IPS DF 19.7 (cell line): ENCODE measurements at regions not wholly inside any gene's neighbourhood (a gene's known extent, or its start where the extent isn't known, plus 50 kb on each side); places are given as distances from the start of the nearest gene placed in this dataset.
"Not testable (repeated sequence)": the region's sequence is repeated elsewhere in the genome, so short reads cannot be mapped to it uniquely, and the experiment has no call there.

Experiments
- DNase-seq: peaks from one replicate; pipeline ENCODE4 v3.0.0-alpha.2; 2013; ENCODE audit warnings: low read depth, low spot score

DNA sequence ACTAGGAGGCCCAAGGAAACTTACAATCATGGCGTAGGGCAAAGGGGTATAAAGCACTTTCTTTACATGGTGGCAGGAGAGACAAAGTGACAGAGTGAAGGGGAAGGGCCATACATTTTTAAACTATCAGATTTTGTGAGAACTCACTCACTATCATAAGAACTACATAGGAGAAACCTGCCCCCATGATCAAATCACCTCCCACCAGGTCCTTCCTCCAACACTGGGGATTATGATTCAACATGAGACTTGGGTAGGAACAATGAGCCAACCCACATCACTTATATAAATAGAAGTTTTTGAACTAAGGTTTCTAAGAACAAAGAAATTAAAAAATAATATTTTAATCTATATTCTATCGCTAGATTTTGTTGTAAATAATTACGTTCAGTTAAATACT lies 460.3 kb upstream of the TYRP1 start:
- DNase-seq, result no peak

DNA sequence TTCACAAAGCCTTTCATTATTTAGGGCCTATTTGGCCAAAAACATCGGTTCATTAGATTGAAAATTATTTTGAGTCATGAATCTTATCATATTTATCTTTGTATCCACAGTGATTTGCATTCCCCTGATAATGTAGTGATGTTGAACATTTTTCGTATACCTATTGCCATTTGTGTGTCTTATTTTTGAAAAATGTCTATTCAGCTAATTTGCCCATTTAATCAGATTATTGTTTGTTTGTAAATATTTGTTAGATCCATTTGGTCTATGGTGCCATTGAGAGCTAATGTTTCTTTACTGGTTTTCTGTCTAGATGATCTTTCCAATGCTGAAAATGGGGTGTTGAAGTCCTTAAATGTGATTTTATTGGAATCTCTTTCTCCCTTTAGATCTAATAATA lies 439.2 kb upstream of the TYRP1 start:
- no peak for DNase-seq

DNA sequence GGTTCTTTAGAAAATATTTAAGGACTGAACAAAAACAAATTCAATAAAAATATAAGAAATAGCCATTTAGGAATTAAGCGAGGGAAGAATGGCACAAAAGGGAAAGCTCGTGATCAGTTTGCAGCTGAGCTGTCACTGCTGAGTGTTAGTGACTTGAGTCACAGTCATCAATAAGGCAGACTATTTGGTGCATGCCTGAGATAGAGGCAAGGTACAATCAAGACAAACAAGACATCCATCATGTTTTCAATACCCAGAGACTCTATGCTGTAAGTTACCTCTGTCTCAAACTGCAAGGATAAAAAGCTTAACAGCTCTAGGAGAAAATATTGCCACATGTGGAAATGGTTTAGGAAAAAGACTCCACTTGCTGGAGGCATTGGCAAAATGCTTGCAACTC lies 426.4 kb upstream of the TYRP1 start:
- no peak for DNase-seq

DNA sequence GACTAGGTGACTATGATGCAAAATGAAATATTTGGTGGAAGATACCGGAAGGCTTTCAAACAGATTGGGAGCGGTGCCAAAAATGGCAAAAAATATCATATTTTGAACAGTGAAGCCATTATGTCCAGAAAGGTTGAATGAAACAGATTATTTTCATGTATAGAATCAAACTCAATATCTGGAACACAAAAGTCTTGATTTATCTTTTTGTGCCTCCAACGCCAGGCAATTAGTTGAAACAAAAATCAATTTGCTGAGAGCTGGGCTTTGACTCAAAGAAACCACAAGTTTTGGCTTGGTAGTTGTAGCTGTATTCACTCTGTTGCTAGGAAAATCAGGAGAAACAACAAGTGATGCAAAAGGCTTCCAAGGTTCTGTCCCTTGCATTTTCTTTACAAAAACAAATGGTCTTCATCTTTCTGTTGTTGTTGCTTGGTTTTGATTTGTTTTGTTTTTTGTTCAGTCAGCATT lies 421.7 kb upstream of the TYRP1 start:
- no peak for DNase-seq

DNA sequence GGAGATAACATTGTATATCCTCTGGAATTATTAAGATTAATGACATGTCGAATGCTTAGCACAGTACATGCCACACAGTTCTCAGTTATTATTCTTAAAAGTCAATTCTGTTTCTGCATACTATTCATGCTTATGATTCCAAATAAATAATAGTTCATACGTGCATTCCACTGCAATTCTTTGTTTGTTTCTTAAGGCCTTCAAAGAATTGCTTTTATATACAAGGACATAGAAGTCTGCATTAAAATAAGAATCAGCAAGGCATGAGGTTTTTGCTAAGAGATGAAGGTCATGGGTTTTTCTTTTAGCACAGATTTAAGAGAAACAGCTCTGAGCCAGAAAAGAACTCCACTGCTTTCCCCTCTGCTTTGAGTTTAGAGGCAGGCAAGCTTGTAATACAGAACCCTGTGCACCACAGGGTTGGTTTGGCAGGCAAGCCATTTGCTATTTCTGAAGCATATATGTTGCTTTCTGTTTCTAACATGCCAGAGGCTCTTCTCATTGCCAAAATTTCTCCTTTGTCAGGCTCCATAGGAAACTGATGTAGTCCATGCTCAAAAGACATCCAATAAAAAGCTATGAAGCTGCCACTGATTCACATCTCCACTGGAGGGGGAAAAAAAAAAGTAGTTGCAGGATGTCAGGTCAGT lies 420.6 kb upstream of the TYRP1 start:
- DNase-seq, result no peak

DNA sequence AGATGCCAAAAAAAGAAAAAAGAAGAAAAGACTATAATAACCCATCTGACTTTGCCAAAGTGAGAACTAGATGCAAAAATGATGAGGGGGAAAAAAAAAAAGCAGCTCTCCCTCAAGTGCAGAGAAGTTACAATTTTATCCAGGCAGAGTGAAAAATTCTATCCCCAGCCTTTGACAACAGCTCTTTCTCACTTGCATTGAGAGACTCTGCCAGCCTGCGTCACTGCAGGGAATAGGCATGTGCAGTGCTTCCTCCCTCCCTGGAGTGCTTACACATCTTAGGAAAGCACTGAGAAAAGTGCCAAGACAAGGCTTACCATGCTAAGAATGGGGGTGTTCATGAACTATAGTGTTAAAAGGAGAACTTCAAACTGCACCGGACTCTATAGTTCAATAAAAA lies 418.6 kb upstream of the TYRP1 start:
- no peak for DNase-seq

DNA sequence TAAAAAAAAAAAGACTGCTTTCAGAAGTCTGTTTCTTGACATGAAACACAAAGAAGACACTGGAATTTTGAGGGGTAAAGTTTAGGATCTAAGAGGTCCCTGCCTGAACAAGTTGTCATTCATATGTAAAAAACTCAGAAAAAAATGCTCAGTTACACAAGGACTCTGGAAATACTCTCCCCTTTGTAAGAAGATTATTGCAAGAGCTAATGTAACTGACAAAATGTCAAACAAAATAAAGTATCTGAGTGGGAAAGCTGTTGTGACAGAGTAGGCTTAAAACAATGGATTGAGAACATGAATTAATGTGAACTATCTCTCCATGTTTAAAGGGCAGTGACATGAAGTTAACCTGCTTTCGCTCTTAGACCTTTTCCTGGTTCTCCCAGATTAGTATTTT lies 416.7 kb upstream of the TYRP1 start:
- DNase-seq, result no peak

DNA sequence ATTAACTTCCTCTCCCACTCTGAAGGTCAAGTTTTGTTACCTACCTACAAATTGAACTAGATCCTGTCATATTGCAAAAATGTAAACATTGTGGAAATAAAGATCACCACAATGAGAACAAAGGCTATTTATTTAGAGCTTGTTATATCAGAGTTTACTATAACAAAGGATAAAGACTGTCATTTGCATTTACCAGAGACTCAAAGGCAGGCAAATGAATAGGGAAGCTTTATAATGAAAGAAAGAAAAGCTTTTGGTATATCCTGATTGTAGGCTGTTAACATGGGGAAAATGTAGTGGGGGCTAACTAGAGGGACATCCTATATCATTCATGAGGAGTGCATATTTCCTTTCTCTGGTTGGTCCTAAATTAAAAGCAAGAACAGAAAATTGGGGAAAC lies 403.5 kb upstream of the TYRP1 start:
- DNase-seq, result no peak

DNA sequence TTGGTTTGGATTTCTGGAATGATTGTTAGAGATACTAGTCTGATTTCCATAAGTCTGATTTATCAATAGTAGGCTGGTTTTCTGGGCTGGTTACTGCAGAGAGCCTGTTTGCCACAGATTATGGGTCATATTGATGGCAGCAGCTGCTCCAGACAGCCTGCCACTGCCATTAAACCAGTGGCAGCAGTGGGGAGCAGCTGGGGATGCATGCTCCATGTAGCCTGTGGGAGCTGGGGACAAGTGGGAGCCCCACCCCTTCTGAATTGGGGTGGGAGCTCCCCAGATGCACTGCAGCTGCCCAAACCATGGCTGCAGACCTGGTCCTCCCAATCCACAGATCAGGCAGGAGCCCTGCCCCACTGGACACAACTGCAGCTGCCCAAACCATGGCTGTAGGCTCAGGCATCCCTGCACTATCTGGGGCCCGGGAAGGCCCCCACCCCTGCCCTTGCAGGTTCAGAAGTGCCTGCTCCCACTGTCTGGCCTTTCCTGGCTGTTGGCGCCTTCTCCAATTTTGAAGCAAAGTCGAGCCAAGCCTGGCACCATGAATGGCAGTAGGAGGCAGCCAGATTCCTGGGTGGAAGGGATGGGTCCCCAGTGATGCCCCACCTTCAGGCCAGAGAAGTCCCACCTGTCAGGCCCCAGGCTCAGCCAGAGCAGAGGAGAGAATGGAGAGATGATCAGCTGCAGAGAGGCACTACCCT lies 402.9 kb upstream of the TYRP1 start:
- no peak for DNase-seq

DNA sequence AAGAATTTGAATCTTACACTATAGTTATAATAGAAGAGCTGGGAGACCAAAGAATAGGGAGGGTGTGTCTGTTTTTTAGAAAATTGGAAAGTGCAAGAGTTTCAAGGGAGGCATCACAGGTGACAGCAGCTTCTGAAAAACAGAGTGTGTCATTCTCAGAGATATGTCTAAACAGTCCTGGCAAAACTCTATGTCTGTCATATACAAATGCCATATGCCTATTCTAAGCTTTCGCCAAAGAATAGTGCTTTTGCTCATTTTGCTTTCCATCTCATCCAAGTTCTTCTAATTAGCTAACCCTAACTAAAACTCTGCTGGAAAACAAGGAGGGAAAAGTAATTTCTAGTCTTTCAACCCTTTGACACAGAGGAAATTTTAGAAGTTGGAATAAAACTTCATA lies 388.0 kb upstream of the TYRP1 start:
- no peak for DNase-seq

DNA sequence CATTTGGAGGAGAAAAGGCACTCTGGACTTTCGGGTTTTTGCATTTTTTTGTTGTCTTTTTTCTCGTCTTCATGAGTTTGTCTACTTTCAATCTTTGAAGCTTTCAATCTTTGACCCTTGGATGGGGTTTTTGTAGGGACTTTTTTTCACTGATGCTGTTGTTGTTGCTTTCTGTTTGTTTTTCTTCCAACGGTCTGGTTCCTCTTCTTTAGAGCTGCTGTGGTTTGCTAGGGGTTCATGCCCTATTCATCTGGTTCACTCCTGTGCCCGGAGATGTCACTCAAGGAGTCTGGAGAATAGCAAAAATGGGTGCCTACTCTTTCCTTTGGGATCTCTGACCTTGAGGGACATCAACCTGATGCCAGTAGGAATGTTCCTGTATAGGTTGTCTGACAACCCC lies 378.6 kb upstream of the TYRP1 start:
- DNase-seq, result no peak

DNA sequence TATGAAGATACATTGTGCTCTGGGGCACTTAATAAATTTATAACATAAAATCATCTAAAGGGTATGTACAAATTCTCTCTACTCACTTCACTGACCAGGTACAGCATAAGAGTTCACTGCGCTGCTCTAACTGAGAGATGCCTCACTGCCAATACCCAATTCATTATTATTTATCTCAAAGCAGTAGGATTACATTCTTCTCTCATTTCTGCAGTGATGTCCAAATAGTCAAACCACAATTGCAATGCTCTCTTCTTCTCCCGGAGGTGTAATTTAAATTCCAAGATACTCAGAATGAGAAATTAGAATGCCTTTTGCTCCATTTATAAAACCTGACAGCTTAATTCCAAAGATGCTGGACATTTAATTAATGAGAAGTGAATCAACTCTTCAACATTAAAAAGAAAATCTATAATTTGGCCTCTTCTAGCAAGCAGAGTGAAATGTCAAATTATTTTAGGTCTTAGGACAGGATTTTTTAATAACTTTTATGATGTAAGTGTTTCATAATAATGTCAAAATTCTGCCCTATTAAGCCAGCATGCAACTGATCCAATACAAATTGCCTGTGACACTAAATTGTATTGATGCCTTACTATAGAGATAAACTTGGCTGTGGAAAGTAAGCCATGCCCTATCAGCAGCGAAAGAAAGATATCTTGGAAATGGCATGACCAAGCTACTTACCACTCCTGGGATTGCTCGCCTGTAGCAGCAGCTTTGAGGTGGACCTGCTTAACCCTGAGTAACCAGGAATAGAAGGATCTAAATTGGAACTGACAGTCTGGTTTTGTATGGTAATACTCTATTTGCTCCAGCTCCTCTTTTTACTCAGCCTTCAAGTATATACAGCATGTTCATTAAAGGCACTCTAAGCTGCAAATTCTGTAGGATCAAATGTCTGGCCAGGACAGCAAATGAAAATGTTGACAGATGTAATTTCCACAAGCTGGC lies 374.2 kb upstream of the TYRP1 start:
- DNase-seq, result no peak

DNA sequence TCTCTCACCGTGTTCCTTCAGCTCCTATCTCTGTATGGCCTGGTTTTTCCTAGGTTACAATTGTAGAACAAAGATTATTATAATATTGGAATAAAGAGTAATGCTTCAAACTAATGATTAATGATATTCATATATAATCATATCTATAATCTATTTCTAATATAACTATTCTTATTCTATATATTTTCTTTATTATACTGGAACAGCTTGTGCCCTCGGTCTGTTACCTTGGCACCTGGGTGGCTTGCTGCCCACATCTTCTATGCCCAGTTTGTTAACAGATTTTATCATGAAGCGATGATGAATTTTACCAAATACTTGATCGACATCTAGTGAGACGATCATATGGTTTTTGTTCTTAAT lies 363.6 kb upstream of the TYRP1 start:
- DNase-seq, result no peak

DNA sequence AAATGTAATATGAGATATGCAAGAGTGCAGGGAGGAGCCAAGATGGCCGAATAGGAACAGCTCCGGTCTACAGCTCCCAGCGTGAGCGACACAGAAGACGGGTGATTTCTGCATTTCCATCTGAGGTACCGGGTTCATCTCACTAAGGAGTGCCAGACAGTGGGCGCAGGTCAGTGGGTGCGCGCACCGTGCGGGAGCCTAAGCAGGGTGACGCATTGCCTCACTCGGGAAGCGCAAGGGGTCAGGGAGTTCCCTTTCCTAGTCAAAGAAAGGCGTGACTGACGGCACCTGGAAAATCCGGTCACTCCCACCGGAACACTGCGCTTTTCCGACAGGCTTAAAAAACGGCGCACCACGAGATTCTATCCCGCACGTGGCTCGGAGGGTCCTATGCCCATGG lies 359.2 kb upstream of the TYRP1 start:
- DNase-seq, result not testable (repeated sequence)

DNA sequence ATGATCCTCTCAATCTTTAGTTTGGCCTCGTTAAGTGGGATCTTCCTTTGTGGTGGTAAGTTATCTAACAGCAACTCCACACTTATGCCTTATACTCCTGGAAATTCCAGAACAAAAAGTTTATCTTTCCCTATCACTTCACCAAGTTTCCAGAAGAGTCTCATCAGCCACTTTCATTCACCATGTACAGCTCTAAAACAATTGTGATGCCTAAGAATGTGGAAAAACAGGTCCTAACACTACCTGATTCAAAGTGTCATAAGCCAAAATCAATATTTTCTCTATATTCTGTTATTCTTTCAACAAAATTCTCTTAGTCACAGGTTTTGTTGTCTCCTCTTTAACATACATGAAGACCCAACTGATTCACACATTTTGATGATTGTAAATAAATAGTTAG lies 342.4 kb upstream of the TYRP1 start:
- no peak for DNase-seq

DNA sequence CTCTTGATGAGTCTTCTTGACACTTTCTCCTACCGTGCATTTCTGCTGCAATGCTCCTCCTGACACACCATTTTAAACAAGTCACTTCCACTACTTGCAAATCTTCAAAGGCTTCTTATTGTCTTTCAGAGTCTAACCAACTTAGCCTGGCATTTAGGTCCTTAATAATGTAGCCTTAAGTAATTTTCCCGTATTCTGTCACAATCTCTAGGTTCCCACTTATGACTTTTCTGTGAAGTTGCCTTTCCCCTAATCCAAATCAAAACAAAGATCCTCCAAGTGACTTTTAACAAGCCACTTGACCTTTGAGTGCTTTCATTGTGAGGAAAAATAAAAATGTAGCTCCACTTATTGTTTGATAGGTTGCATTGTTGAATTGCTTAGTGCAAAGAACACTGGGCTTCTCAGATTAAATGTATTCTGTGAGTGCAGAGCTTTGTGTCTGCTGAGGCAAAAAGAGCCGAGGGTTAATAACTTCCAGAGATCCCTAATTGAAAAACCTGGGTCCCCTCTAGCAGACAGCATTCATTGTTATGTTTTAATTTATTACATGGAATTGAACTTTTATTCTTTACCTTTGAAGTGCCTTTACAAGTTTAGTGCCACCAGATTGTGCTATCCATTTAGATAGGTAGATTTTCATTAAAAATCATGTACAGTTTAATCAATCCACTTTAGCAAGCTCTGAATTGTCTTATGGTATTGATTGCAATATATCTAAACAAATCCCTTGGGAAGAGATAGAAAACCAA lies 341.7 kb upstream of the TYRP1 start:
- DNase-seq, result no peak

DNA sequence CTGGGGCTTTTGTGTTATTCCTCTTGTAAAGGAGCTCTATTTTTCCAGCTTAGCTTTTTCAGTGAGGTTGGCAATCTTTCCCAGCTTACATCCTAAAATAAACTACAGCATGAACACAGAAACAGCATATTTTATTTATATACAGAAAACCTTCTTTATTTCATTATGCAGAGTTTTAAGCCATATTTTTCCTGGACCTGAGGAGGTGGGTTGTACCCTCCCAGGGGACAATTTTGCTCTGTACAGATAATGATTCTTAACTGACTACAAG lies 341.2 kb upstream of the TYRP1 start:
- DNase-seq, result no peak

DNA sequence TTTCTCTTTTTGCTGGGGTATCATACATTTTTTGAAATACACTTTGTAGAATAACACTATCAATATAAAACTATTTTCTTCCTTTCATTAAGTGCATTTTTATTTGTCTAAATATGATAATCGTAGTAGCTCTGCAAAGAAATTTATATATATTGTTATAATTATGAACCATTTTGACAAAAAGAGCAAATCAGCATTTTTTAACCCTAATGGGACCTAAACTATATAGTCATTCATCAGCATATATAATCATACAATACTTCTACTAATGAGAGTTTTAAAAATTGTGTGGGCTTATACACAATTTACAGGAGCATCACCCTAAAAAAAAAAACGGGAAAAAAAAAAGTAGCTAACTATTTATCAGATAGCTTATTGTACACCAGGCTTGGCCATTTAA lies 329.7 kb upstream of the TYRP1 start:
- DNase-seq, result no peak

DNA sequence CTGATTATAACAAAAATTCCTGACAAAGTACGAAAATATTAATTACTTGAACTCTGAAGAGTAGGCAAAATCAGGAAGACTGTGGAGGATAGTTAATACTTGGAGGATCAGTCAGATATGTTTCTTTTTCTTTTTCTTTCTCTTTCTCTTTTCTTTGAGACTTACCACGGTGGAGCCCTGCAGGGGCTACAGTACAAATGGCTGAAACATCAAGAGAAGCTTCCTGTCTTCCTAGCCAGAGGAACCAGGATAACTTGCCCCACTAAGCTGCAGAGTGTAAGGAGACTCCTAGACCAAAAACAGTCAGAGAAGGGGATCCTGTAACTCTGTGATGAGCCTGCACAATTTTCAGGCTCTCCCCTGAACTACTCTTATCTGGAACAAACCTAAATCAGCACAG lies 324.6 kb upstream of the TYRP1 start:
- DNase-seq, result no peak

DNA sequence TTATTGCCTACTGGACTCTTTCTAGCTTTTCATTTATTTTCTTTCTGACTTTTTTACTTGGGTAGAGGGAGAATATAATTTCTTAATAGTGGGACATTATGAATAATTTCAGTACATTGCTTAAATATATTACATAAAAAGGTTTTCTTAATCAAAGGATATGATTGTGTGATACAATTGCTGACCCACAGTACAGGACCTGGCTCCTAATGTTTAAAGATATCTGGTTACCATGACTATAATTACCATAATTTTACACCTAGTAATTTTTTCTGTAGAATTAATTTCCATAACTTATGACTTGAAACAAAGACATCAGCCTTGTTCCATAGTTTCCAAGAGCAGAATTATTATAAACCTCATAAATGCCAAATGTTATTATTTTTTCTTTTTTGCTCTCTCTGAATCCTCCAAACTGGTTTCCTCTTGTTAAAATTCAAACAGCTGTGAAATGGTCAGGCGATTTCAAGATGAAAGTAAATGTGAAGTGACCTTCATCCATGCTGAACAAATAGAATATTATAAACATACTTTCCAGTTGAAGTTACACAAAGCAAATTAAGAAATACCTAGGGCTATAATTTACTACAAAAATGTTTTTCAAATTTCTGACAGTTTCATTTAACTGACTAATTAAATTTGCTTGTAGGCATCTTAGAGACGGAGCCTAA lies 301.2 kb upstream of the TYRP1 start:
- DNase-seq, result no peak

DNA sequence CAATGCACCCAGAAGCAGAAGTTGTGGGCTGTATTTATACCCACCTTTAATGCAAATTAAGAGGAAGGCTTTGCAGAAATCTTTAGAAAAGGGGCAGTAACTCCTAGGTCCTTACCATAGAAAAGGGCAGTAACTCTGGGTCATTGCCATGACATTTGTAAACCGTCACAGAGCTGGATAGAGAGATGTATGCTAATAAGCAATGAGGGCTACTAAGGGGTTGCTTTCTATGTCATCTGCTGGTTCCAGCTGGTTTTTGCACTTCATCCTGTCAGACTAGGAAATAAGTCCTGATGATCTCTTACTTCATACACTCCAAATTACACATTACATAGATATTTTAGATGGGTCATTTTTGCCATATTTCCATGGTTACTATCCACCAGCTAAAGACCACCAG lies 299.1 kb upstream of the TYRP1 start:
- no peak for DNase-seq

DNA sequence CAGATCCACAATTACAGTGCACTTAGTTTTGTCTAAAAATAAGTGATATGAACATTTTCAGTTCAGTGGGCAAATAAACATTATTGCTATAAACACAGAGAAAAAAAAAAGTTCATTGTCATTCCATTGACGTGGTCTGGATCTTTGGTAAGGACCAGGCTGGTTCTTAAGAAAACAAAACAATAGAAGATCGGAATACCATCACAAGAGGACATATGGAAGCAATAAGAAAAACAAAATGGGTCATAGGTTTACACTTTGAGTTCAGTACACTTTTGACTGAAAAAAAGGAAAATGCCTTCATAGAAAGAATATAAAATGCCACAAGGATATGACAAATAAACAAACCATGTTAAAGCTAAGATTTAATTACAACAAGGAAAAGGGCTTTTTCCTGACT lies 289.5 kb upstream of the TYRP1 start:
- no peak for DNase-seq
